ENCODE measurements at regions not wholly inside any gene's neighbourhood (a gene's known extent, or its start where the extent isn't known, plus 50 kb on each side); places are given as distances from the start of the nearest gene placed in this dataset.

DNA sequence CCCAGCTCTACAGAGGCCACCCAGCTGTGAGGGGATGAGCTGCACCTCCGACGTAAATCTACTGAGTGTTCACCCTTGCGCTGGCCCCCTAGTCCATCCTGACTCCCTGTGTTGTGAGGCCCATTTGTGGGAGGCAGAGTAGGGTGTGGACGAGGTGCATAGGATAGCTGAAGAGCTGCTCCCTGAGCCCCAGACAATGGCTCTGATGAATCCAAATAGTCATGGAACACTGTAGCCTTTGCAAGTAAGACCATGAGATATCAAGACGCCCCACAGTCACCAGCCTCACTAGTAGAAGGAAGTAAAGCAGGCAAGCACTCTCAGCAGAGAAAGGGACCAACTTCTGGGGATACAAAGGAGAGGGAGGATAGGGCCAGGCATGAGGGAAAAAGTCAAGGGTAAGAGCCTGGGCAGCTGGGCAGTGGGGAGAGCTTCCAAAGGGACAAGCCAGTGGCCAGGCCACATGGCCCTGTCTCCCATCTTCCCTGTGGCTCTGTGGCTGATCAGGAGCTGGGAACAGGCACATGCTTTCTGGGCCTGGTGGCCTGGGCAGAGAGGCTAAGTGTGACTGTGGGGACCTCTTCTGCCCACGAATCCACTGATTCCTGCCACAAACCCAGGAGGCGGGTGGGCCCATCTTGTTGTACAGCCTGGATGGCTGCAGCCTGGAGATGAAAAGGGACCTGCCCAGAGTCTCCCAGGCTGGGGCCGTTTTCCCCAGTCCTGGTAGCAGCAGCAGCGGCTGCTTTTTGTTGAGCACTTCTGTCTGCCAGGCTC is 55.5 kb upstream of the EPS8L3 start:
- TF ChIP-seq CTCF (conservative IDR thresholded peaks at IDR 0.05; ENCODE audit: low read length): no peak
- no peak for TF ChIP-seq EZH2phosphoT487 (IDR thresholded peaks at IDR 0.05; ENCODE audit: borderline replicate concordance, low read depth, low read length)

All from OCI-LY7 (cell line).